ENCODE measurements at regions not wholly inside any gene's neighbourhood (a gene's known extent, or its start where the extent isn't known, plus 50 kb on each side); places are given as distances from the start of the nearest gene placed in this dataset.

- Histone ChIP-seq H3K79me2 (ENCODE audit: control insufficient read depth, insufficient read depth, low read length) (no peaks in the 10 kb centered on the region), H3K36me3 (ENCODE audit: control insufficient read depth, insufficient read depth, low read length) (no peaks in the 10 kb centered on the region), H3K27me3 (ENCODE audit: control insufficient read depth in 2 of 2, insufficient read depth in 2 of 2, low read length in 2 of 2) (no peaks in the 10 kb centered on the region), H4K20me1 (replicated peaks; ENCODE audit: control insufficient read depth, insufficient read depth, low read length) (no peaks in the 10 kb centered on the region), H3K4me2 (ENCODE audit: insufficient read depth, low read length) (no peak overlapping the region), H3K9me3 (replicated peaks; ENCODE audit: control insufficient read depth, insufficient read depth, low read depth, low read length) (no peaks in the 10 kb centered on the region), H2AFZ (ENCODE audit: low read depth, low read length) (no peak overlapping the region), H3K4me3 (no peak overlapping the region), H3K4me1 (replicated peaks in 1 of 2; ENCODE audit: control insufficient read depth in 2 of 2, insufficient read depth in 2 of 2, low read length in 2 of 2) (no peaks in the 10 kb centered on the region), H3K27ac (ENCODE audit: extremely low read depth, low read depth, low read length) (no peak overlapping the region), H3K9ac (ENCODE audit: insufficient read depth in 1 of 2, low read depth in 2 of 2, low read length in 2 of 2) (no peak overlapping the region), H3K9me1 (ENCODE audit: control insufficient read depth, insufficient read depth, low read length) (no peaks in the 10 kb centered on the region)
- BruUV-seq (replicated peaks) = no TSS peak
- no peak for FAIRE-seq
- ATAC-seq = no peak
- ChIA-PET CTCF (ENCODE audit: low intra/inter-chr PET ratio) (no interaction called here), POLR2A (interaction anchor here (0.6 kb wide), 1 partner anchor 379 kb away, joined by 4 read pairs; no protein-coding TSS in a partner anchor)
- DNase-seq (ENCODE audit: extremely low read depth in 1 of 4, low spot score in 3 of 4) = no peak
- in situ Hi-C loops (cut with MboI) (loop anchor here (25.0 kb wide), 1 partner anchor 1249 kb away; no protein-coding TSS in a partner anchor), intact Hi-C loops (cut with micrococcal nuclease) (no loop called here)
- WGBS (ENCODE audit: insufficient coverage, low coverage, missing lambda C conversion rate) = 0% methylated on average over 2 of the region's 2 CpGs
- TF ChIP-seq ZMIZ1 (IDR thresholded peaks at IDR 0.05; ENCODE audit: low read depth in 2 of 2, low read length in 2 of 2) (no peak), TFAM (CRISPR knock-in tag; conservative IDR thresholded peaks at IDR 0.05) (no peak), ZNF212 (CRISPR knock-in tag; IDR thresholded peaks at IDR 0.05) (no peak), CHD7 (IDR thresholded peaks at IDR 0.05; ENCODE audit: low read depth, low read length) (no peak), MYBL2 (IDR thresholded peaks at IDR 0.05; ENCODE audit: low read depth) (no peak), MYBL2 (CRISPR knock-in tag; IDR thresholded peaks at IDR 0.05; ENCODE audit: borderline replicate concordance) (no peak), TGIF2 (CRISPR knock-in tag; IDR thresholded peaks at IDR 0.05) (no peak)
These were observed 385.3 kb upstream of the DDHD1 start for GRCh38 chr14:53538316-53538881.
